Peyer's patch (tissue), 4 donors: ENCODE measurements at regions not wholly inside any gene's neighbourhood (a gene's known extent, or its start where the extent isn't known, plus 50 kb on each side); places are given as distances from the start of the nearest gene placed in this dataset.

ENCODE experiments used
- CTCF ChIP-seq, 6 experiments: fragments of 450-650 bp in 4 of 6; fragments of 200-600 bp in 2 of 6; sonication (generic) in 1 of 6; IDR thresholded peaks; one replicate each; pipeline ENCODE4 v1.5.1; 2017 to 2019; ENCODE audit warnings: antibody characterized with exemption in 6 of 6, mild to moderate bottlenecking in 3 of 6, moderate library complexity in 1 of 6
- POLR2A ChIP-seq, 2 donors: fragments of 450-650 bp; IDR thresholded peaks; one replicate each; pipeline ENCODE4 v1.5.1; 2017; ENCODE audit warnings: antibody characterized with exemption in 2 of 2, mild to moderate bottlenecking in 2 of 2, moderate library complexity in 2 of 2

DNA sequence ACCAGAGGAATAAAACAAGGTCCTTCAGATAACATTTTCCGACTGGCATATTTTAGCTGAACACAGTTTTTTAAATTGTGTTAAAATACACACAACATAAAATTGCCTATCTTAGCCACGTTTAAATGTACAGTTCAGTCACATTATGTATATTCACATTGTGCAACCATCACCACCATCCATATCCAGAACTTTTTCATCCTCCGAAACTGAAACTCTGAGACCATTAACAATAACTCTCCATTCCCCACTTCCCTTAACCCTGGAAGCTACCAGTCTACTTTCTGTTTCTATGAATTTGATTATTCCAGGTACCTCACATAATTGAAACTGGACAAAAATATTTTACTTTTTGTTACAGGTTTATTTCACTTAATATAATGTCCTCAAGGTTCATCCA is 213.3 kb downstream of the ETS1 start:
- TF ChIP-seq CTCF (IDR thresholded peaks at IDR 0.05) (no peak), POLR2A (IDR thresholded peaks at IDR 0.05) (no peak)
